Right hindlimb (tissue), 1 donor: ENCODE measurements at regions not wholly inside any gene's neighbourhood (a gene's known extent, or its start where the extent isn't known, plus 50 kb on each side); places are given as distances from the start of the nearest gene placed in this dataset.
A peak's percentile ranks its signal among the peaks of the same experiment; 100 is the strongest.

ENCODE experiments used
- DNase-seq: peaks from one replicate; pipeline ENCODE4 v3.0.0-alpha.2; 2018

- no peak for DNase-seq
These were observed 211.4 kb upstream of the PARD3B start for GRCh38 chr2:204333861-204334260.

DNA sequence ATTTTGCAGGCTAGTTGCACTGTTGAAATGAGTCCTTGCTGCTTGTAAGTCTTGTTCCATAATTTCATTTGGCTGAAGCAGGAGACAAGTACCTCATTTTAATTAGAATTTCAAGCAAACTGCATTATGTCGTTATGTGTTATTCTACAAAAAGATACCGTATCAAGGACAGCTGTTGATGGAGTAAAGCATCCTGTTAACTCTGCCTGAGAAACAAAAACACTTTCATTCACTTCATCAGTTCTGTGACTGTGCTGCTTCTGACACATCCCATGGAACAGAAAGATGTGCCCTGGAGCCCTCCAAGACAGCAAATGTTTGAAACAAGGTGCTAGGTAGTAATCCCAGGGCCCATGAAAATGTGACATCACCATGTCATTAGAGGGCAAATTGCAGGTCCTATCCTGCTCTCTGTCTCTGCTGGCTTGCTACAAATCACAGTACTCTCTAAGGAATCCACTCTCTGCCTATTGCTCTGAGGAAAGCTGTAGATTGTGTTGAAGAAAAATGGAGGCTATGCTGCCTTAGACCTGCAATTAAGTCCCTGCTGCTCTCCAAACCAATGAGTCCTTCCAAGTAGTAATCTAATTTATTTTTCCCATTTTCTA, 209.7 kb upstream of the PARD3B start:
- DNase-seq = no peak

- DNase-seq = no peak
These were observed 209.0 kb upstream of the PARD3B start for GRCh38 chr2:204336153-204336744.

DNA sequence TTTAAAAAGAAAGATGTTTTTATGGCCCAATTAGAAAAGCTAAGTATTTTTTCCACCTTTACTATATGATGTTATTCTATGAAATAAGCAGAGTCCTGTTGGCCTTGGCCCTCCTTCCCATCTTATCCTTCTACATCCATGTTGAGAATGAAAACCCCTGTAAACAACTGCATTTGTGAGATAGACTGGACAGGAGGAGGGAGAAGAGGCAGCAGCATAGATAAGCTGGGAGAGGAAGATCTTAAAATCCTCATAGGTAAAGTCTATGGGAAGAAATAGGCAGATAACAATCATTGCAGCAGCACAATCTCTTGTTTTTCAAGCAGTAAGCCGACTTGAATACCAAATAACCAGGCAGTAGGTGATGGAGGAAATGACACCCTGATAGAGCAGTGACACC, 207.6 kb upstream of the PARD3B start:
- DNase-seq = no peak

DNA sequence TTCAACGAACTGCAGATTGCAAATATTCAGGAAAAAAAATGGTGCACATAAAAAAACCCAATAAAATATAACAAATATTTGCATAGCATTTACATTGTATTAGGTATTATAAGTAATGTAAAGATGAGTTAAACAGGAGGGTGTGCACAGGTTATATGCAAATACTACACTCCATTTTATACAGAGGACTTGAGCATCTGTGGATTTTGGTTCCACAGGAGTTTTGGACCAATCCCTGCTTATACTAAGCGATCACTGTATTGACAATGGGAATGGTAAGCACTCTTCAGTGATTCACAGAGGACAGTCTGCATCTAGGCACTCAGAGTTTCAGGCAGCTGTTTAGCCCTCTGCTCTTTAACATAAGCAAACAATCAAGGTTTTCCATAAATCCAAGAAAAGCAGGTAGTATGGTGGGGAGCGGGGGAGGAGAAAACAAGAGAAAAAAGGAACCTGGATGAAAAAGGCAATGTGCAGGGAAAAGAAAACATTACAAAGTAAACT, 206.0 kb upstream of the PARD3B start:
- DNase-seq = no peak

GRCh38 chr2:204340511-204340910, 204.8 kb upstream of the PARD3B start:
- no peak for DNase-seq

- no peak for DNase-seq
These were observed 203.4 kb upstream of the PARD3B start for GRCh38 chr2:204341887-204342276.

GRCh38 chr2:204343685-204344084, 201.6 kb upstream of the PARD3B start:
- DNase-seq = no peak

GRCh38 chr2:204344119-204344518, 201.2 kb upstream of the PARD3B start:
- DNase-seq = no peak

DNA sequence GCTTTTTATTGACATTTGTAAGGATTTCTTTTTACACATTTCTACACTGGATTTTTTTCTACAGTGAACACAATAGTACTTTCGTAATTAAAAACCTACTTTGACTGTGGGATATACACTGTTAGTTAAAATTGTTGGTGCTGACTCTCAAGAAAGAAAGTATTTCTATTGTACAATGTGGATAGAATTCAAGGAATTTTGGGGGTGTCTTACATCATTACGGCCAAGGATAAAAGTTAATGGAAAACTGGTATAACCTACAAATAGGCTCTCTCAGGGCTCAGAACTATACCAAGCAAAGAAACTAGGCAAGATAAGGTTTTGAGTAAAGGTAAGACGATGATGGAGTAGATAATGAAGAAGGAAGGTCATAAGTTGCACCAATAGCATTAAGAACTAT, 198.4 kb upstream of the PARD3B start:
- no peak for DNase-seq

DNA sequence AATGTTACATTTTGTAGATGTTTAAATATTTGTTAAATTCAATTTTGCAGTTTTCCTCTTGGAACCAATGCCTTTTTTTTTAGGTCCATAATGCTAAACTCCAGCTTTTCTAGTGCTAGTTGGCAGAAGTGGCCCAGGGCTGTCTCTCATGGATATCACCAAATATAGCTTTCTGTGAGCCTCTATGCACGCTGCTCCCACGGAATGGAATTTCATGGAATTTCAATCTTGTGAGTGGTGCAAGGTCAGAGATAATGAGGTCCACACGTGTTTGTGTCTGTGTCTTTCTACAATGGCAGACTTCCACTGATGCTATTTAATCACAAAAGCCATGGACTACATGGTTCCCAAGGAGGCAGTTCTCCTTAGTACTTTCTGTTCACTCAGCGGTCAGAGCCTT, 191.5 kb upstream of the PARD3B start:
- DNase-seq = no peak

DNA sequence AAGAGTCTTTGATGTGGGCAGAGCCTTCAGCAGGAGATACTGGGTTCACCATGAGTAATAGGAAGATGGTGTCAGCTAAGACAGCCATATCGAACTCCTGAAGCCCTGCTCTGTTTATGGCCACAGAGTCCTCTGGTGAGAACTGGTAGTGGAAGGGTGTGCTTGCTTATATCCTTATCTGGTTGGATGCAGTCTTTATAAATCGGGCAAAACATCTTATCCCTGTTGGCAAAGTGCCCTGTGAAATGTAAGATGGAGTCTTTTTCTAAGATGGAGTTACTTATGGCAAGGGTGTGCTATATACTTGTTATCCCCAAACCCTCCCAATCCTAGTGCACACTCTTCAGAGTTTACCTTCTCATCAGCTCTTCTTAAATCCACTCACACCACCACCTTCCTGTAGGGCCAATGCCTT, 190.8 kb upstream of the PARD3B start:
- DNase-seq = no peak

DNA sequence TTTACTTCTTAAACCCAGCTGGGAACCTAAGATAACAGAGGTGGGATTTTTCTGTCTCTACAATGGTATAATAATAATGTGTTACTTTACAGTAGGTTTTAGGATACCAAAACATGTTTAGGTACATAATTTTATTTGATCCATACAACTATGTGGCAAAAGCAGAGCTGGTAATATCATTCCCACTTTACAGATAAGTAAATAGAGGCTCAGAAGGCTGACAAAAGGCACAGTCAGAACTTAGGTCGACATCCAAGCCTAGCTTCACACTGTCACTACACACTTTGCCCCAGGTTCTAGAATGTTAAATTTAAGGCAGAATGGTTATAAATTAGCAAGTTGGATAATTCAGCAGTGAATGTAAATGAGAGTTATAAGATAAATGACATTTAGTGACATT, 189.6 kb upstream of the PARD3B start:
- DNase-seq = no peak

- no peak for DNase-seq
These were observed 189.1 kb upstream of the PARD3B start for GRCh38 chr2:204356151-204356641.

GRCh38 chr2:204357286-204357685, 188.0 kb upstream of the PARD3B start:
- no peak for DNase-seq

DNA sequence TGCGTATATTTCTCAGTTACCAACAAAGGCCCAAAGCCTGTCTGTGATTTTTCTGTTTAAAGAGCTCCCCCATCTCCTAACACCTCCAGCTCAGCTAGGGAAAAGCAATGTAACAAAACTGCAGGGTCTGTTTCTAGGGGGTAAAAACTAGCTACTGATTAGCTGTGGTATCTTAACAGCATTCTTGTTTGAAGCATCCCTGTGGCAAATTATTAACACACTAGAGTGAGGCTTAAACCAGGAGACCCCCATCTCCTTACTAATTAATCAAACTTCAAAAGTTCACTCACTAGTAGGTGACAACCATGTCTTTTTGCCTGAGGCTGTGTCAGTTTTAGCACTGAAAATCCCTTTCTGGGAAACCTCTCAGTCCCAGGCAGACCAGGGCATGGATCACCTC, 186.2 kb upstream of the PARD3B start:
- no peak for DNase-seq

DNA sequence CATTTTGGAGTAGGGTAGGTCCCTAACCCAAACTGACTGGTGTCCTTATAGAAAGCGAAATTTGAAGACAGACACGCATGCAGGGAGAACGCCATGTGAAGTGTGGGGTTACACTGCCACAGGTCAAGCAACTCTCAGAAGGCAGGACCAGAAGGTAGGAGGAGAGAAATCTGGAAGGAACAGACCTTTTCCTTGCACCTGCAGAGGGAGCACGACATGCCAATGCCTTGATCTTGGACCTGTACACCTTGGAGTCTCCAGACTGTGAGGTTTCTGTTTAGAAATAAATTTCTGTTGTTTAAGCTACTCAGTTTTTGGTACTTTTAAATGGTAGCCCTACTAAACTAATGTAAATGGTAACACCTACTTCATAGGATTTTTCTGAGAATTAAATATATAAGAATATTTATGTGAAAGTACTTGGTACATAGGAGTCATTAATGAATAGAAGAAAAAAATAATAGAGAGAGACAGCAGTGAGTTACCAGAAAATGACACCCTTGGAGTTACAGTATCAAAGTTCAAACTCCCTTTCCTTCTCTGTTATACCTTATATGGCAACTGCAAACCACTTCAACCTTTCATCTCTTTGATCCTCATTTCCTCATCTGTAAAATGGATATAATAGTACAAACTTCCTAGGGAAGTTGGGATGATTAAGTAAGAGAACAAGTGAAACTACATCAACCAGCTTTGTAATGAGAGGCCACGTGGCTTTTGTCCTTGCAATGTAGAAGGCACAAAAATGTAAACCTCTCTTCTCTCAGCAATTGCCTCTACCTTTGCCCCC, 184.9 kb upstream of the PARD3B start:
- DNase-seq = no peak

DNA sequence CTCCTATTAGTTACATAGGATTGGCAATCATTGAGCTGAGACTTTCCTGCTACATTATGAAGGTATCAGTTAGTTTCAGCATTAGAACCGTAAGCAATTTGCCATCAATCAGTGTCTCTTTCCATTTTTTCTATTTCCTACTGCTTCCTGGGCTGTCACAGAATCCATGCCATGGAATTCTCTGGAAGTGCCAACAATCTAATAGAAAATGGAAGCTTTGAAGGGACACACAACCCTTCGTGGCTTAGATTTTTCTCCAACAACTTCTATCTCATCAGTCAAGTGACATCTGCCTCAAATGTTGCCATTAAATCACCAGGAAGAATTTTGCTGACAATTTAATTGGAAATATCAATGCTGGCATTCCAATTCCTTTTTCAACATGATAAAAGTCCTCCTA, 183.5 kb upstream of the PARD3B start:
- DNase-seq = no peak

GRCh38 chr2:204362581-204362980, 182.7 kb upstream of the PARD3B start:
- DNase-seq = no peak

DNA sequence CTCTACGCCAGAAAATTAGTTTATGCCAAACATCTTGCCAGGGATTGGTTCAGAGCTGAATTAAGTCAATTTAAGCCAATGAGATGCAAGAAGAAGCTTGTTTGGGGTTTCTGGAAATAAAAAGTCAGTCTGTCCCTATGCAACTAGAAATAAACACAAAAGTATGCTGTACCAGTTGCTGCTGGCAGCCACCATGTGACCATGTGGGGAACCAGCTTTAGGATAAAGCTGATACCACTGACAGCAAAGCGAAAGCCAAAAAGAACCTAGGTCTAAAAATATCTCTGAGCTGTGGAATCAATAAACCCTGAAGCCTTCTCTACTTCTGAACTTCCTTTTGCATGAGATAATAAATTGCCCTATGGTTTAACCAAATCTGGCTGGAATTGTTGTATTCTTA, 181.8 kb upstream of the PARD3B start:
- DNase-seq = no peak

DNA sequence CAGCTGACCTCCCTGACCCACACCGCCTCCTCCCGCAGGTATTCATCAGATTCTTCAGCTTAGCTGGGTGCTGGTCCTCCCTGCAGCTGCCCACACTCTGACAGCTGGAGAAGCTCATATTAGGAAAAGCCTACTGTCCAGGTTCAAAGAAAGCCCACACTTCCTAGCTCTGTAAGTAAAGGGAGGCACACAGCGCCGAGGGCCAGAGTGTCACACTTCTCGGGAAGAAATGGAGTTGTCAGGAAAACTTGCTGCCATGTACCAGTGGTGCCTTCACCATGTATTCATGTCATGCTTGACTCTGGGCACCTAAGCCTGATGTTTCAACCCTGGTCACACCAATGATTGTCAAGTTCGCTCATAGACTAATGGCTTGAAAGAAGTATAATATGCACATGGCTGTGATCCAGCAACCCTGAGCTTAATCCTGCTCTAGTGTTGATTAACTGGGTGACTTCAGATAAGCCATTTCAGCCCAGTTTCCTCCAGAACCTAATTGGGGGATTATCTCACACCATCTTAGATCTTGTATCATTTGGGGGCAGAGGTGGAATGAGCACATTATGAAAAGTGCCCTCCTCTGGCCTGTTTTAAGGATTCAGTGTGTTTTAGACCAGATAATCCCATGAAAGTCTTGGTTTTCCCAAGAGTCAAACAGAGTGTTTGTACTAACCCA, 180.3 kb upstream of the PARD3B start:
- DNase-seq = no peak

GRCh38 chr2:204365811-204366210, 179.5 kb upstream of the PARD3B start:
- peak; percentile 60 for DNase-seq

DNA sequence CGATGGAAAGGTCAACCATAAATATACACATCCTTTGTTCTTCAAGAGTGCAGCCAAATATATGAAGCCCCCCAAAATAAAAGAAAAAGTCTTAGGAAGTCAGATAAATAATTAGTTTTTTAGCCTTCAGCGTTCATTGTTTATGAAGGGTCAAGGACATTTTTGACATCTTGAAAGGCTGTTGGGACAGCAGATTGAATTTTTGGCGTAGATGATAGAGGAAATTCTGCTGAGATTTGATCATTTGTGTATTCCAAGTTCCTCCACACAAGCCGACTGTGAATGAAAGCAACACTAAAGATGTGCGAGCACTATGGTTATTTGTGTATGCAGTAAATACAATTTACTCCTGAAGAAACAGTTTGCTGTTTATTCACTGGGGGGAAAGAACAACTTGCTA, 177.8 kb upstream of the PARD3B start:
- no peak for DNase-seq
